Skin epidermis (tissue), 12 donors: ENCODE measurements at regions not wholly inside any gene's neighbourhood (a gene's known extent, or its start where the extent isn't known, plus 50 kb on each side); places are given as distances from the start of the nearest gene placed in this dataset.

Experiments used
- H3K27ac ChIP-seq, 21 experiments: fragments of 200-600 bp; sonication (generic) in 11 of 21; one replicate each; pipeline ENCODE4 v1.5.0; 2020; ENCODE audit warnings: mild to moderate bottlenecking in 3 of 21, inconsistent platforms in 2 of 21, moderate library complexity in 2 of 21
- H3K4me3 ChIP-seq, 7 experiments: fragments of 200-600 bp; sonication (generic) in 2 of 7; one replicate each; pipeline ENCODE4 v1.5.0; 2020; ENCODE audit warnings: inconsistent platforms in 2 of 7, mild to moderate bottlenecking in 2 of 7, moderate library complexity in 1 of 7

GRCh38 chr6:163809364-163809763 is 394.8 kb downstream of the QKI start:
- H3K27ac ChIP-seq: no peak overlapping the region
- no peak overlapping the region for H3K4me3 ChIP-seq

DNA sequence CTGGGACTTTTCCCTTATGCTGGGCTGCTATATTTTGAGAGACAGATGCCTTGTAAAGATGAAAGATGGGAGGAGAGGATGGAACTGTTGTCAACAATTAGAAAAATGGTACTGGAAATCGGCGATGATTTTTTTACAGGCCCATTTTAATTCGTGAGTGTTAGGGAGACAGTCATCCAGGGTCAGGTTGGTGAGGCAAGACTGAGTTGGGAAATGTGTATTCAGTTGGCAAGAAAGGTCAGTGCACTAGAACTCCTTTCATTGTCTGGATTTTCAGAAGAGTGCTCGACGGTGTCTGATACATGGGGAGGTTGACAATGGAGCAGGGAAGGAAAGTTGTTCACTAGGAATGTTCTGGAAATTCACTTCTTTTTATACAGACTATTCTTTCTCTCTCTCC is 394.4 kb downstream of the QKI start:
- H3K27ac ChIP-seq: no peak overlapping the region
- no peak overlapping the region for H3K4me3 ChIP-seq

GRCh38 chr6:163808231-163808630 is 393.7 kb downstream of the QKI start:
- Histone ChIP-seq H3K27ac (no peak overlapping the region), H3K4me3 (no peak overlapping the region)

DNA sequence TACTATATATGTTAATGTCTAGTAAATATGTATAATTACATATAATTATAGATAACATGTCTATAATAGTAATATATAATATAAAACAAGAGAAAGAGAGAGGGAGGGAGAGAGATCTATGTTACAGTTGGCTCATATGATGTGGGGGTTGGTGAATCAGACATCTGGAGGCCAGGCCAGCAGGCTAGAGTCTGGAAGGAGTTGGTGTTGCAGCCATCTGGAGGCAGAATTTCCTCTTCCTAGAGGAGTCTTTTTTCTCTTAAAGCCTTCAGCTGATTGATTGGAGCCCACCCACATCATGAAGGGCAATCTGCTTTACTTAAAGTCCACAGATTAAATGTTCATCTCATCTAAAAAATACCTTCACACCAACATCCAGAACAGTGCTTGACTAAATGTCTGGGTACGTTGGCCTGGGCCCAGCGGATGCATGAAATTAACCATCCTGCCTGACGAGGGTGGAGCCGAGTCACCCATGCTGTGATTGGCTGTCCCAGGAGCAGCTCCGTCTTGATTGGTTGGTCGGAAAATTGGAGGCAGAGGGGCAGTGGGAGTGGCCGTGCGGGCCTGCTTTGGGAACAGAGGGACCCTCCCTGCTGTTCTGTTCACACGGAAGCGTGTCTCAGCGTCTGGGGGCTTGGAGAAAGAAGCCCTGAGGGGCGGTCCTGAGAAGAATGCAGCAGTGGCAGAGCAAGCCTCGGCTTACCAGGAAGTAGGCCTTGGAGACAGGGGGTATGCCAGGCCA is 392.4 kb downstream of the QKI start:
- no peak overlapping the region for H3K4me3 ChIP-seq
- no peak overlapping the region for H3K27ac ChIP-seq

DNA sequence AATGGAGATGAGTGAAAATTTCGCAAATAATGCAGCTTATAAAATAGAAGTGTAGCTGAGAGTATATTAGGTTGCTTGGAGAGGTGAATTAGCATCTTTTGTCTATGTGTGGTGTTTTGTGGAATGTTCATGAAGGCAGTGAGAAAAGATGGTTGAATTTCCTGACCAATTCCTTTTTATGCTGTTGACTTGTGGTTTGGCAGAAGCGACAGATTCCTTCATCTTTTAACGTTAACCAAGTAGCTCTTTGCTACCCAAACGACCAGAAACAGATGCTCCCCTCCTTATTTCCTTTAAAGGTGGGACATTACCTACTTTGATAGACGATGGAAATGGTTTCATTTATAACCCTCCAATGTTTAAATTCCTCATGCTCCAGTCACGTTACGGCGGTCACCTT is 390.5 kb downstream of the QKI start:
- Histone ChIP-seq H3K27ac (no peak overlapping the region), H3K4me3 (no peak overlapping the region)

DNA sequence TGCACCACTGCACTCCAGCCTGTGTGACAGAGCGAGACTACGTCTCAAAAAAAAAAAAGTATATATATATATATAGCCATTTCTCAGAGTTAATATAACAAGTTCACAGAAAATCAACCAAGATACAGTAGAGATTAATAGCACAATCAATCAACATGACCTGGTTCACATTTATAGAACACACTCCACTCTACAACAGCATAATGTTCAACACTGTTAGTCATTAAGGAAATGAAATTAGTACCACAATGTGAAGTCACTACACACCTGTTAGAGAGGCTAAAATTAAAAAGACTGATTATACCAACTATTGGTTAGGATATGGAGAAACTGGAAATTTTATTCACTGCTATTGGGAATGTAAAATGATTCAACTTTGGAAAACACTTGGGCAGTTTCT is 387.7 kb downstream of the QKI start:
- no peak overlapping the region for H3K27ac ChIP-seq
- H3K4me3 ChIP-seq: no peak overlapping the region

- Histone ChIP-seq H3K4me3 (no peak overlapping the region), H3K27ac (no peak overlapping the region)
Measured at GRCh38 chr6:163797296-163797845, 382.9 kb downstream of the QKI start.

- no peak overlapping the region for H3K27ac ChIP-seq
- H3K4me3 ChIP-seq: no peak overlapping the region
Measured at GRCh38 chr6:163793011-163793983, 378.8 kb downstream of the QKI start.

GRCh38 chr6:163790266-163790840 is 375.8 kb downstream of the QKI start:
- H3K27ac ChIP-seq: no peak overlapping the region
- no peak overlapping the region for H3K4me3 ChIP-seq

- no peak overlapping the region for H3K4me3 ChIP-seq
- no peak overlapping the region for H3K27ac ChIP-seq
Measured at GRCh38 chr6:163789199-163789810, 374.8 kb downstream of the QKI start.

- no peak overlapping the region for H3K27ac ChIP-seq
- H3K4me3 ChIP-seq: no peak overlapping the region
Measured at GRCh38 chr6:163786995-163787671, 372.6 kb downstream of the QKI start.

GRCh38 chr6:163782436-163783003 is 368.0 kb downstream of the QKI start:
- H3K27ac ChIP-seq: no peak overlapping the region
- no peak overlapping the region for H3K4me3 ChIP-seq

DNA sequence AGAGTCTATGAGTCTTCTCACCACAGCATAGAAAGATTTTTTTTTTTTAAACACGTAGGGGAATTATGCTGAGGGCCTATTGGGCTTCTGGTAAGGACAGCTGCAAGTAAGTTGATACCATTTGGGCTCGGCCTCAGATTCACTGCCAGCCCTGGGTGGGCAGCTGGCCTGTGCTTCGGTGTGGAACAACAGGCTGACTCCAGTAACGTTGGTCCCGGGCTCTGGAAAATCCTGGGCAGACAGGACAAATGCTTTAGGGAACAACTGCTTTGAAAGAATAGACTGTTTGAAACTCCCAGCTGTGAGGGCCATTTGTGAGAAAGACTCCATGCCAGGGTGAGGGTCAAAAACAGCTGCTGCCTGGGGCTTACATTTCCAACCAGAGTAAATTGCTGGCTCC is 366.5 kb downstream of the QKI start:
- Histone ChIP-seq H3K4me3 (no peak overlapping the region), H3K27ac (no peak overlapping the region)

DNA sequence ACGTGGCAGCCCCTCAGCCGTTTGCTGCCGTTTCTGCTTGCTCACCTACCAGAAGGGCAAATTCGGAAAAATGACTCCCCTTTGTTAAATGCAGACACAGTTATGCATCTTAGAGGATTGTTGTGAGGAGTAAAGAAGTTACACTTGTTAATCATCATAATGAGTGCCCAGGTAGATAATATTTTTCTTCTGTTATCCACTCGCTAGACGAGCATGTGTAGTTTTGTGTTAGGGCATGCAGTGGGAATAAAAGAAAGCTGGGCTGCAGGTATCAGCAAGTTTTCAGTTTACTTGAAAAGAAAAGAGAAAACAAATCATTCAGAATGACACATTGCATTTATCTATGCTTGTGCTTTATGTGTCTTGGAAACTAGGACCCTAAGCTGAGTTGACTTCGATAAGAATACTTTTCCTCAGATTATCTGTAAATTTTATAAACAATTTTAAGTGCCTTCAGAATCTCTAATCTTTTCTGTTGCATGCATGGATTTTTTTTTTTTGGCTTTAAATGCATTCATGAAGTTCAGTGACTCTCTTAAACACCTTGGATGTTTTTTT is 365.3 kb downstream of the QKI start:
- Histone ChIP-seq H3K27ac (peak overlapping the region in 1 of 21 experiments; percentile 21), H3K4me3 (no peak overlapping the region)

- Histone ChIP-seq H3K4me3 (no peak overlapping the region), H3K27ac (no peak overlapping the region)
Measured at GRCh38 chr6:163777716-163778115, 363.2 kb downstream of the QKI start.

DNA sequence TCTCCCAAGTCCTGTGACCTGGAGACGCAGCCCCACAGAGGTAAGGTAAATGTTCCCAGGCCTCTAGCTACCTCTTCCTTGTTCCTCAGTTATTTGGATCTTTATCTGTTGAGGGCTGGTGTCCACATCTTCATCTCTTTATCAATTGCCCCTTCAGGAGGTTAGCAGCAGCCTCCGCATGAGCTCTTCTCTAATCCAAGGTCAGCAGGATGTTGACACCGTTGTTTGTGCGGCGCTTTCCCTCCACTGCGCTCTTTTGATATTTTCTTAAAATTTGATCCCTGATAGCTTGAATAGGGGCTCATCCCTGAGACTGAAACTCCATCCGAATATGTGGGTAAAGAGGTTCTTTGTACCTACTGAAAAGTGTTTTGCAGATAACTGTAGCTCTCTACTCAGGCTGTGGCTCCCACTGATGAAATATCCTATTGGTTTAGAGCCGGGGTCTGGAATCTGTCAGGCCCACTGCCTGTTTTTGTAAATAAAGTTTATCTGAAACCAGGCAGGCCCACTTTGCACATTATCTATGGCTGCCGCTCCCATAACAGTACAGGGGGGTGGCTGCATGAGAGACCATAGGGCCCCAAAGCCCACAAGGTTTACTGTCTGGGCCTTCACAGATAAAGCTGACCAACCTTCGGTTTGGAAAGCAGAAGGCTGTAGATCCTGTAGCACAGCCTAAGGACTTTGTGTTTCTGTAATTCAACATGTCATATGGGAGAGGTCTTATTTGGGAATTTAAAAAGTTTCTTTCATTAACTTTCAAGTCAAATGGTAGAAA is 362.6 kb downstream of the QKI start:
- Histone ChIP-seq H3K27ac (no peak overlapping the region), H3K4me3 (no peak overlapping the region)

GRCh38 chr6:163776196-163776905 is 361.8 kb downstream of the QKI start:
- Histone ChIP-seq H3K4me3 (no peak overlapping the region), H3K27ac (no peak overlapping the region)
